Activated naive CD8-positive, alpha-beta T cell treated with anti-CD3 and anti-CD28 coated beads for 36 hours (primary cell): ENCODE measurements at regions not wholly inside any gene's neighbourhood (a gene's known extent, or its start where the extent isn't known, plus 50 kb on each side); places are given as distances from the start of the nearest gene placed in this dataset.

ENCODE experiments used
- DNase-seq: peaks from one replicate; pipeline ENCODE4 v3.0.0; 2021
- H3K27ac Mint-ChIP-seq: one replicate; pipeline ENCODE4 v1.8.0; 2022; ENCODE audit warnings: mild to moderate bottlenecking, moderate library complexity, mixed read lengths
- H3K27me3 Mint-ChIP-seq: one replicate; pipeline ENCODE4 v1.8.0; 2022; ENCODE audit warnings: mild to moderate bottlenecking, mixed read lengths
- H3K36me3 Mint-ChIP-seq: one replicate; pipeline ENCODE4 v1.8.0; 2021; ENCODE audit warnings: mild to moderate bottlenecking, mixed read lengths
- H3K4me1 Mint-ChIP-seq: one replicate; pipeline ENCODE4 v1.8.0; 2021; ENCODE audit warnings: mixed read lengths
- H3K4me3 Mint-ChIP-seq: one replicate; pipeline ENCODE4 v1.8.0; 2022; ENCODE audit warnings: mild to moderate bottlenecking, moderate library complexity, mixed read lengths
- H3K9me3 Mint-ChIP-seq: one replicate; pipeline ENCODE4 v1.8.0; 2022; ENCODE audit warnings: mixed read lengths

DNA sequence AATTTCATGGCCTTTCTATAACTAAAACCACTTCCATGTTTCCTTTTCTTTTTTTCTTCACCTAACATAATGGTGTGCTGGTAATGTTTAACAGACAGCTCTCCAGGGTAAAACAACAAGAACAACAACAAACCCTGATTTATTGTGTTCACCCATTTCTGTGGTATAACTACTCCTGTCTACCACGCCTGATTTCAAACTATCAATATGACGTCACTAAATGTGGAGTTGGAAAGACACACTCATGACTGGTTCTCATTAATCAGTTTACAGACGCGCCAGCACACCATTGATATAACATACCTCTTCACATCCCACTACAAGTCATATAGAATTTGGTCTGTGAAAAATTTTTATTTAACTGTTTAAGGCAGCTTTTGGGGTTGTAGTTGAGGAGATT, 142.9 kb downstream of the ARRDC3 start:
- peaks cover 6% of the 10 kb centered on the region for H3K4me1 Mint-ChIP-seq
- no peaks in the 10 kb centered on the region for H3K27me3 Mint-ChIP-seq
- H3K27ac Mint-ChIP-seq: no peak overlapping the region
- H3K36me3 Mint-ChIP-seq: peaks cover 6% of the 10 kb centered on the region
- no peak overlapping the region for H3K4me3 Mint-ChIP-seq
- no peak for DNase-seq
- peaks cover 8% of the 10 kb centered on the region for H3K9me3 Mint-ChIP-seq

DNA sequence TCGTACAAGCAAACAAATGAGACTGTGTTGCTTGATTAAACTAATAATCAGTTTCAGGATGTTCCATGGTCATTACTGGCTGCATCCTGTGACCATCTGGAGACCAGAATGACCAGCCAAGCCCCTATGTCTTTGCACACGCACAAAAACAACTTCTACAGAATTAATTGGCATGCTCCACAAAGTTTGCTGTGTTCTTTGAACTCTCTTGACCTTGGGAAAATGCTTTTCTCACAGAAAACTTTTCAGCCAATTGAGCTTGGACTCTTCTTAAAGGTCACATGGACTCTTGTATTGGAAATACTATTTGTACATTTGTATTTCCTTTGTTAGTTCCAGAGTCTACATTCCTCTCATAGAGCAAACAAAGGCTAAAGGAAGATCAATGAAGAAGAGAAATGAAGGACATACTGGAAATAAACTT, 147.8 kb downstream of the ARRDC3 start:
- Mint-ChIP-seq H3K9me3 (no peaks in the 10 kb centered on the region), H3K27ac (no peak overlapping the region), H3K4me1 (peaks cover 3% of the 10 kb centered on the region), H3K4me3 (no peak overlapping the region), H3K27me3 (no peaks in the 10 kb centered on the region), H3K36me3 (peaks cover 1% of the 10 kb centered on the region)
- no peak for DNase-seq

GRCh38 chr5:91232523-91232922, 150.6 kb downstream of the ARRDC3 start:
- H3K4me3 Mint-ChIP-seq: no peak overlapping the region
- H3K27me3 Mint-ChIP-seq: no peaks in the 10 kb centered on the region
- DNase-seq: no peak
- no peak overlapping the region for H3K27ac Mint-ChIP-seq
- H3K9me3 Mint-ChIP-seq: peaks cover 11% of the 10 kb centered on the region
- H3K36me3 Mint-ChIP-seq: peaks cover 9% of the 10 kb centered on the region
- no peaks in the 10 kb centered on the region for H3K4me1 Mint-ChIP-seq

GRCh38 chr5:91229031-91229727, 153.9 kb downstream of the ARRDC3 start:
- Mint-ChIP-seq H3K9me3 (peaks cover 11% of the 10 kb centered on the region), H3K4me3 (no peak overlapping the region), H3K36me3 (peaks cover 9% of the 10 kb centered on the region), H3K27ac (no peak overlapping the region), H3K4me1 (no peaks in the 10 kb centered on the region), H3K27me3 (no peaks in the 10 kb centered on the region)
- no peak for DNase-seq

GRCh38 chr5:91228188-91228587, 154.9 kb downstream of the ARRDC3 start:
- H3K27me3 Mint-ChIP-seq: no peaks in the 10 kb centered on the region
- H3K36me3 Mint-ChIP-seq: peaks cover 9% of the 10 kb centered on the region
- H3K4me1 Mint-ChIP-seq: no peaks in the 10 kb centered on the region
- DNase-seq: no peak
- peaks cover 11% of the 10 kb centered on the region for H3K9me3 Mint-ChIP-seq
- no peak overlapping the region for H3K27ac Mint-ChIP-seq
- no peak overlapping the region for H3K4me3 Mint-ChIP-seq

DNA sequence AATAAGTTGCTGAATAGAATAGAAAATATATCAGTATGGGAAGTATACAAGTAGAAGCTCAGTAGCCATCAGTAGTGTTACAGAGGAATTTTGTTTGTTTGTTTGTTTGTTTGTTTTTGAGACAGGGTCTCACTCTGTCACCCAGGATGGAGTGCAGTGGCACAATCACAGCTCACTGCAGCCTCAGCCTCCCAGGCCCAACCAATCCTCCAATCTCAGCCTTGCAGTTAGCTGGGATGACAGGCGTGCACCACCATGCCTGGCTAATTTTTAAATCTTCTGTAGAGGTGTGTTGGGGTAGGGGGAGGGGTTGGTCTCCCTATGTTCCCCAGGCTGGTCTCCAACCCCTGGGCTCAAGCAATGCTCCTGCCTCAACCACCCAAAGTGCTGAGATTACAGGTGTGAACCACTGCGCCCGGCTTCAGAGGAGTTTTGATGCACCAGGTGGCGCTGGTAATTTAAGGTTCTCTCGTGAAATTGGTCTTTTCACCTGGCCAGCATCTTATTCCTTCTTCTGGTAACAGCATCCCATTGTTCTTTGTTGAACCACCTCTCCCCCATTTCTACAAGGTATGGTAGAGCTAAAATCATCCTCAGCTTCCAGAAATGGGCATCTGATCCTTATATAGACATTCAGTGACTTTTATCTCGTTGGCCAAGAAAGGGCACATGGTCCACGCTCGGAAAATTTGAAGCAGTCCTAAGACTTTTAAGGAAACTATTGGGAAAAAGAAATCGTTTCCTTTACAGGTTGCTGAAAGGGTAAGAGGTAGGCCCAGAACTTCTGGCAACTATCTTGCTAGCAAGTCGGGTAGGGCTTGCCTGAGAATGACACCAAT, 157.1 kb downstream of the ARRDC3 start:
- no peak overlapping the region for H3K4me3 Mint-ChIP-seq
- H3K4me1 Mint-ChIP-seq: no peaks in the 10 kb centered on the region
- H3K27ac Mint-ChIP-seq: no peak overlapping the region
- peak; percentile 36 for DNase-seq
- H3K9me3 Mint-ChIP-seq: peaks cover 11% of the 10 kb centered on the region
- H3K27me3 Mint-ChIP-seq: no peaks in the 10 kb centered on the region
- H3K36me3 Mint-ChIP-seq: peaks cover 9% of the 10 kb centered on the region

DNA sequence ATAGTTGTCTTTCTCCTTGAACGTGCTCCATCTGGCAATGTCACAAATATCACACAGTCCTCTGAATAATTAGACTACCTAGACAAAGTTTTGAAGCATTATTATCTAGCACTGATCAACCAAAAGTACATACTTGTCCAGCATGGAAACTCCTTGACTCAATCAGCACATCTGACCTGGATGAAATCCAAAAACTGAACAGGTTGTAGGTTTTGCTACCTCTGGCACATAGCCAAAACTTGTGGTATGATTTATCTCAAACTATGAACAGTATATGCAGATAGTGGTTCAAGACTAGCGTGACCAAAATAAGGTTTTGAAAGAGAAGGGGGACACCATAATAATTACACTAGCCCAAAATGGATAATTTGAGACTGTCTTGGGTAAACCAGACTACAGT, 158.1 kb downstream of the ARRDC3 start:
- H3K4me3 Mint-ChIP-seq: no peak overlapping the region
- no peaks in the 10 kb centered on the region for H3K27me3 Mint-ChIP-seq
- no peak for DNase-seq
- H3K4me1 Mint-ChIP-seq: no peaks in the 10 kb centered on the region
- no peak overlapping the region for H3K27ac Mint-ChIP-seq
- H3K36me3 Mint-ChIP-seq: peaks cover 6% of the 10 kb centered on the region
- peaks cover 10% of the 10 kb centered on the region for H3K9me3 Mint-ChIP-seq

DNA sequence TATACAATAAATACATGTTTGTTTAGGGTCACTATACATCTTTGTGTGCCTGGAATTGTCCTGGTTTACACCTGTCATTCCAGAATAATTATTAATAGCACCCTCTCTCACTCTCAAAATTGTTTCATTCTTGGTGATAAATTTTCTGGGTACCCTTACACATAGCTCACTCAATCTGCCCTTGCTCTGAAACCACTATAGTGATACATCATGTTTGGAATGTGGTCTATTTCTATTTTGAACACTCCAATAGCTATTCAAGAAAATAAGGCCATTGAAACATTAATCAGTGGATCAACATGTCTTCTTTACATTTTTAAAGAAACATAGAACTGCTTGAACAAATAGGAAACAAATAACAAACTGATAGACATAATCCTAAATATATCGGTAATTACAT, 158.7 kb downstream of the ARRDC3 start:
- Mint-ChIP-seq H3K36me3 (peaks cover under 1% of the 10 kb centered on the region), H3K27ac (no peak overlapping the region), H3K4me1 (no peaks in the 10 kb centered on the region), H3K4me3 (no peak overlapping the region), H3K27me3 (no peaks in the 10 kb centered on the region), H3K9me3 (peaks cover 5% of the 10 kb centered on the region)
- no peak for DNase-seq

GRCh38 chr5:91223886-91224285, 159.2 kb downstream of the ARRDC3 start:
- Mint-ChIP-seq H3K4me1 (no peaks in the 10 kb centered on the region), H3K9me3 (peaks cover under 1% of the 10 kb centered on the region), H3K36me3 (no peaks in the 10 kb centered on the region), H3K27ac (no peak overlapping the region), H3K4me3 (no peak overlapping the region), H3K27me3 (no peaks in the 10 kb centered on the region)
- DNase-seq: no peak

DNA sequence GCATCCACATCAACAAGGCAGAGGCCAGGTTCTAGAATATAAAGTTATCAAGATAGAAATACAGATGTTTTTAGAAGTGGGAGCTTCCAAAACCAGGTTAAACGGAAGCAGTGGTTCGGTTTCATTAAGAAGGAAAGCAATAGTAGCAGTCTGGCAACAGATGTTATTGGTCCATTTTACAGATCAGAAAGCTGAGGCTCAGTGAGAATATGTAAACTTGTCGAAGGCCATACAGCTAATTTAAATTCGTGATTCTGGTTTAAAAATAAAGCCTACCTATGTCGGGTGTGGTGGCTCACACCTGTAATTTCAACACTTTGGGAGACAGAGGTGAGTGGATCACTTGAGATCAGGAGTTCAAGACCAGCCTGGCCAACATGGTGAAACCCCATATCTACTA, 160.6 kb downstream of the ARRDC3 start:
- H3K9me3 Mint-ChIP-seq: no peaks in the 10 kb centered on the region
- H3K27ac Mint-ChIP-seq: no peak overlapping the region
- no peak overlapping the region for H3K4me3 Mint-ChIP-seq

GRCh38 chr5:91221917-91222316, 161.2 kb downstream of the ARRDC3 start:
- Mint-ChIP-seq H3K4me3 (no peak overlapping the region), H3K9me3 (no peaks in the 10 kb centered on the region), H3K27me3 (no peaks in the 10 kb centered on the region), H3K27ac (no peak overlapping the region), H3K4me1 (no peaks in the 10 kb centered on the region), H3K36me3 (no peaks in the 10 kb centered on the region)
- no peak for DNase-seq

More for the DNA sequence above, 160.6 kb downstream of the ARRDC3 start:
- DNase-seq: no peak
- Mint-ChIP-seq H3K4me1 (no peaks in the 10 kb centered on the region), H3K27me3 (no peaks in the 10 kb centered on the region), H3K36me3 (no peaks in the 10 kb centered on the region)

- DNase-seq: peak; percentile 13
- Mint-ChIP-seq H3K4me1 (no peaks in the 10 kb centered on the region), H3K27ac (no peak overlapping the region), H3K27me3 (peaks cover 3% of the 10 kb centered on the region), H3K36me3 (no peaks in the 10 kb centered on the region), H3K4me3 (no peak overlapping the region), H3K9me3 (no peaks in the 10 kb centered on the region)
These were observed 163.2 kb downstream of the ARRDC3 start for GRCh38 chr5:91219803-91220371.

- Mint-ChIP-seq H3K4me3 (no peak overlapping the region), H3K4me1 (no peaks in the 10 kb centered on the region), H3K9me3 (no peaks in the 10 kb centered on the region), H3K27me3 (peaks cover 3% of the 10 kb centered on the region), H3K36me3 (no peaks in the 10 kb centered on the region), H3K27ac (no peak overlapping the region)
- DNase-seq: no peak
These were observed 163.9 kb downstream of the ARRDC3 start for GRCh38 chr5:91219091-91219802.

GRCh38 chr5:91217859-91218258, 165.3 kb downstream of the ARRDC3 start:
- Mint-ChIP-seq H3K4me1 (peaks cover 2% of the 10 kb centered on the region), H3K9me3 (no peaks in the 10 kb centered on the region), H3K27me3 (peaks cover 3% of the 10 kb centered on the region), H3K4me3 (no peak overlapping the region), H3K27ac (no peak overlapping the region), H3K36me3 (no peaks in the 10 kb centered on the region)
- DNase-seq: no peak

DNA sequence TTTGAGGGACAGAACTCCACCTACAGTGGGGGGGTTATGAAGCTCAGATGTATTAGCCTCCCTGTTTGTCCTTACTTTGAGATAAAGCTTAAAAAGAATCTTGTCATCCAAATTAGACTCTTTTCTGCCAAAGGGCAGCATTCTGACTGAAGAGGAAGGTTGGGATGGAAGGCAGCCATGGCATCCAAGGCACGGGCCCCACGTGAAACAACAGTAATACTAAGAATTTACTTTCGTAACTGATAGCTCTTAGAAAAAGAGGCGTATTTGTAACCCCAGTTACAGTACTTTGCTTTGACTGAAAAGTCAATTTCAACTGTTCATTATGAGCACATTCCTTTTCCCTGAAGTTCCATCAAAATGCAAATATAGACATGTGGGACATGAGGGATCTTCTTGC, 168.5 kb downstream of the ARRDC3 start:
- H3K36me3 Mint-ChIP-seq: no peaks in the 10 kb centered on the region
- no peak overlapping the region for H3K4me3 Mint-ChIP-seq
- no peak overlapping the region for H3K27ac Mint-ChIP-seq

More for the DNA sequence above, 168.5 kb downstream of the ARRDC3 start:
- Mint-ChIP-seq H3K9me3 (no peaks in the 10 kb centered on the region), H3K27me3 (peaks cover 7% of the 10 kb centered on the region), H3K4me1 (peaks cover 2% of the 10 kb centered on the region)
- no peak for DNase-seq
